ENCODE measurements at regions not wholly inside any gene's neighbourhood (a gene's known extent, or its start where the extent isn't known, plus 50 kb on each side); places are given as distances from the start of the nearest gene placed in this dataset.

DNA sequence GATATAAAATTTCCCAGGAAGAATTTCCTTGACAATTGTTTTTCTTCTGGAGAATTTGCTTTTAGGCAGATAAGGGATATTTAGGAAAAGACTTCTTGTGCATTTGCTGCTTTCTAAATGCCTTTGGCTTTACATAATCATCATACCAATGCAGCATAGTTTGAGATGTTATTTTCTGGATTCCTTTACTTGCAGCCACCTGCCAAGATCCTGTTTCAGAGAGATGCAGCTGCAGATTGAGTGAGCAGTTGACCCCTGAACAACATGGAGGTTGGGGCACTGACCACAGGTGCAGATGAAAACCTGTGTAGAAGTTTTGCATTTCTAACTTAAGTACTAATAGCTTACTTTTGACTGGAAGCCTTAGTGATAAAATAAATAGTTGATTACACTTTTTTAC, 257.9 kb downstream of the RPIA start:
- Histone ChIP-seq H4K20me1 (ENCODE audit: insufficient read depth, low read length) (no peaks in the 10 kb centered on the region), H3K9me3 (ENCODE audit: low read depth, low read length) (no peaks in the 10 kb centered on the region), H3K4me1 (ENCODE audit: insufficient read depth, low read length) (no peaks in the 10 kb centered on the region), H3K79me2 (ENCODE audit: insufficient read depth, low read length) (no peaks in the 10 kb centered on the region), H3K36me3 (ENCODE audit: insufficient read depth, low read length) (no peaks in the 10 kb centered on the region), H2AFZ (ENCODE audit: low read length) (no peak overlapping the region), H3K27me3 (ENCODE audit: insufficient read depth, low read length) (no peaks in the 10 kb centered on the region), H3K4me2 (ENCODE audit: insufficient read depth, low read length) (no peak overlapping the region), H3K4me3 (ENCODE audit: insufficient read depth, low read length) (no peak overlapping the region), H3K27ac (ENCODE audit: low read depth, low read length) (no peak overlapping the region)
- TF ChIP-seq, protein P1, sequence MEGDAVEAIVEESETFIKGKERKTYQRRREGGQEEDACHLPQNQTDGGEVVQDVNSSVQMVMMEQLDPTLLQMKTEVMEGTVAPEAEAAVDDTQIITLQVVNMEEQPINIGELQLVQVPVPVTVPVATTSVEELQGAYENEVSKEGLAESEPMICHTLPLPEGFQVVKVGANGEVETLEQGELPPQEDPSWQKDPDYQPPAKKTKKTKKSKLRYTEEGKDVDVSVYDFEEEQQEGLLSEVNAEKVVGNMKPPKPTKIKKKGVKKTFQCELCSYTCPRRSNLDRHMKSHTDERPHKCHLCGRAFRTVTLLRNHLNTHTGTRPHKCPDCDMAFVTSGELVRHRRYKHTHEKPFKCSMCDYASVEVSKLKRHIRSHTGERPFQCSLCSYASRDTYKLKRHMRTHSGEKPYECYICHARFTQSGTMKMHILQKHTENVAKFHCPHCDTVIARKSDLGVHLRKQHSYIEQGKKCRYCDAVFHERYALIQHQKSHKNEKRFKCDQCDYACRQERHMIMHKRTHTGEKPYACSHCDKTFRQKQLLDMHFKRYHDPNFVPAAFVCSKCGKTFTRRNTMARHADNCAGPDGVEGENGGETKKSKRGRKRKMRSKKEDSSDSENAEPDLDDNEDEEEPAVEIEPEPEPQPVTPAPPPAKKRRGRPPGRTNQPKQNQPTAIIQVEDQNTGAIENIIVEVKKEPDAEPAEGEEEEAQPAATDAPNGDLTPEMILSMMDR (IDR thresholded peaks at IDR 0.05; ENCODE audit: extremely low read depth, low read depth, low read length), result no peak
- DNase-seq (ENCODE audit: insufficient read length, low spot score, missing footprints), result no peak

DNA sequence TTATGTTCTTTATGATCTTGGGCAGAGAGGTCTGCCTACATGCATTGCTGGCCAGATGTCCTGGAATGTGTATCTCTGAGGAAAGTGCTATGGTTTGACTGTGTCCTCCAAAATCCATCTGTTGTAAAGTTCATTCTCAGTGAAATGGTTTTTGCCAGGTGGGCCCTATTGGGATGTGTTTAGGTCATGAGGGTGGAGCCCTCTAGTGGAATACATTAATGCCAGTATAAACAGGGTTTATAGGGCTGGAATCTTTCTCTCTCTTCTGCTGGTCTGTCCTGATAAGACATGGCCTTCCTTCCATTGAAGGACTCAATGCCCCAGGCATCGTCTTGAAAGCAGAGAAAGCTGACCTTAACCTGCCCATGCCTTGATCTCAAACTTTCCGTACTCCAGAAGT, 258.5 kb downstream of the RPIA start:
- Histone ChIP-seq H3K79me2 (ENCODE audit: insufficient read depth, low read length) (no peaks in the 10 kb centered on the region), H3K36me3 (ENCODE audit: insufficient read depth, low read length) (no peaks in the 10 kb centered on the region), H3K4me2 (ENCODE audit: insufficient read depth, low read length) (no peak overlapping the region), H3K27ac (ENCODE audit: low read depth, low read length) (no peak overlapping the region), H3K9me3 (ENCODE audit: low read depth, low read length) (no peaks in the 10 kb centered on the region), H3K4me3 (ENCODE audit: insufficient read depth, low read length) (no peak overlapping the region), H4K20me1 (ENCODE audit: insufficient read depth, low read length) (no peaks in the 10 kb centered on the region), H3K27me3 (ENCODE audit: insufficient read depth, low read length) (no peaks in the 10 kb centered on the region), H2AFZ (ENCODE audit: low read length) (no peak overlapping the region), H3K4me1 (ENCODE audit: insufficient read depth, low read length) (no peaks in the 10 kb centered on the region)
- TF ChIP-seq, protein P1 (IDR thresholded peaks at IDR 0.05; ENCODE audit: extremely low read depth, low read depth, low read length), result peak; percentile 40
- no peak for DNase-seq (ENCODE audit: insufficient read length, low spot score, missing footprints)

DNA sequence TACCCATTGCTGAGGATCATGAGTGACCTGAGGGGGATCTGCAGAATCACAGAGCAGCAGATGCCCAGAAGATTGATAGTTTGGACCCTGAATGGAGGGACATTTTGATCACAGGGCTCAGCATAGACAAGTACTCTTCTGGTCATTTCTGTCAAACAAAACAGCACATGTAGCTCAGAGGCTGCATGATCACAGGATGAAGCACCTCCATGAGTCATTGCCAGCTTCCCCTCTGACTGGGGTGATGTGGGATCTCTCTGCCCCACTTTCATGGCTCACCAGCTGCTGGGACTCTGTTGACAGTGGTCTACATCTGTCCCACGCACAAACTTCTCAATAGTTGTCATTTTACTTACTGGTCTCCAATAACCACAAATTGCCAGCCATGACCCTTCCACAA, 264.1 kb downstream of the RPIA start:
- no peak for DNase-seq (ENCODE audit: insufficient read length, low spot score, missing footprints)
- Histone ChIP-seq H2AFZ (ENCODE audit: low read length) (no peak overlapping the region), H3K27ac (ENCODE audit: low read depth, low read length) (no peak overlapping the region), H3K27me3 (ENCODE audit: insufficient read depth, low read length) (no peaks in the 10 kb centered on the region), H3K79me2 (ENCODE audit: insufficient read depth, low read length) (no peaks in the 10 kb centered on the region), H3K4me2 (ENCODE audit: insufficient read depth, low read length) (no peak overlapping the region), H3K36me3 (ENCODE audit: insufficient read depth, low read length) (no peaks in the 10 kb centered on the region), H3K4me3 (ENCODE audit: insufficient read depth, low read length) (no peak overlapping the region), H3K9me3 (ENCODE audit: low read depth, low read length) (no peaks in the 10 kb centered on the region), H4K20me1 (ENCODE audit: insufficient read depth, low read length) (no peaks in the 10 kb centered on the region), H3K4me1 (ENCODE audit: insufficient read depth, low read length) (no peaks in the 10 kb centered on the region)
- TF ChIP-seq, protein P1 (IDR thresholded peaks at IDR 0.05; ENCODE audit: extremely low read depth, low read depth, low read length), result no peak

DNA sequence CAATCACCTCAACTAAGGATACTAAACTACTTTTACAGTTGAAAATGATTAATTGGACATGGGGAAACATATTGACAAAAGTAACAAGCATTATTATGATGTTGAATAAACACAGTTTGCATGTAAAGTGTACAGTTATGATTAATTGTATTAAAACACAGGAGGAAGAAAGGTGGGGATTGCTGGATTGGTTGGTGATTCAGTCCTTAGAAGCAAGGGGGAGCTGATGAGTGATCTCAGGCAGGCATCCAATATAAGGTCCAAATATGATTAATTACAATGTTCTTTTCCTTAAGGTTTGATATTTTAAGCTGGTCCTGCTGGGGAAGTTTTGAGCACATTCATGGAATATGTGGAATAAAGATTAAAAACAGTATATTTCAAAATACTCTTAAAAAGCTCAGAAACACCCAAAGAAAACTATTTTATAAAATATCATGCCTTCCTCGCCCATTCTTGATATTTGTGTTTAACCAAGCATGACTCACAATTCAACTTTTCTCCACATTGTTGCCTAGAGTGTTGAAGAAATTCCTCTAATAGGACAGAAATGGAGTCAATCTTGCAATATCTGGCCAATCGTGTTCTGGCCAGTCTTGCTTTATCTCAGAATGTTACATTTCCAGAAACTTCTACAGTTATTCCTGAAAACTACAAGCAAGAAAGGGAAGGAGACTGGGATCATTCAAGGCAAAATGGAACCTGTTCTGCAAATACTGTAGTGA, 268.2 kb downstream of the RPIA start:
- Histone ChIP-seq H4K20me1 (ENCODE audit: insufficient read depth, low read length) (no peaks in the 10 kb centered on the region), H3K4me3 (ENCODE audit: insufficient read depth, low read length) (no peak overlapping the region), H3K4me1 (ENCODE audit: insufficient read depth, low read length) (no peaks in the 10 kb centered on the region), H3K36me3 (ENCODE audit: insufficient read depth, low read length) (no peaks in the 10 kb centered on the region), H3K27me3 (ENCODE audit: insufficient read depth, low read length) (no peaks in the 10 kb centered on the region), H3K9me3 (ENCODE audit: low read depth, low read length) (no peaks in the 10 kb centered on the region), H2AFZ (ENCODE audit: low read length) (no peak overlapping the region), H3K79me2 (ENCODE audit: insufficient read depth, low read length) (no peaks in the 10 kb centered on the region), H3K27ac (ENCODE audit: low read depth, low read length) (no peak overlapping the region), H3K4me2 (ENCODE audit: insufficient read depth, low read length) (no peak overlapping the region)
- no peak for DNase-seq (ENCODE audit: insufficient read length, low spot score, missing footprints)
- TF ChIP-seq, protein P1 (IDR thresholded peaks at IDR 0.05; ENCODE audit: extremely low read depth, low read depth, low read length), result peak; percentile 30
